GM12878 (cell line): ENCODE measurements at regions not wholly inside any gene's neighbourhood (a gene's known extent, or its start where the extent isn't known, plus 50 kb on each side); places are given as distances from the start of the nearest gene placed in this dataset.

ENCODE experiments used
- EGR1 ChIP-seq, 2 experiments: IDR thresholded peaks; 1 replicate in 1 of 2; 2 replicates in 1 of 2; pipeline ENCODE4 v1.6.1; 2011 to 2012; ENCODE audit warnings: low read depth in 2 of 2, low read length in 2 of 2, borderline replicate concordance in 1 of 2, mild to moderate bottlenecking in 1 of 2, moderate library complexity in 1 of 2
- USF2 ChIP-seq: IDR thresholded peaks from 2 replicates; pipeline ENCODE4 v1.6.1; 2011; ENCODE audit warnings: low read depth, low read length, improper control_type of control experiment, borderline replicate concordance
- ZBED1 ChIP-seq: IDR thresholded peaks from 2 replicates; pipeline ENCODE4 v1.6.1; 2016; ENCODE audit warnings: borderline replicate concordance
- TF ChIP-seq, protein P1 (sequence below): fragments of 450-650 bp; IDR thresholded peaks from 2 replicates; pipeline ENCODE4 v1.6.1; 2018; ENCODE audit warnings: borderline replicate concordance, mild to moderate bottlenecking; ENCODE audit not compliant: partially characterized antibody
- TF ChIP-seq, protein P2 (sequence below): fragments of 450-650 bp; IDR thresholded peaks from 2 replicates; pipeline ENCODE4 v1.6.1; 2017; ENCODE audit warnings: mild to moderate bottlenecking, moderate library complexity

- TF ChIP-seq, protein P1, sequence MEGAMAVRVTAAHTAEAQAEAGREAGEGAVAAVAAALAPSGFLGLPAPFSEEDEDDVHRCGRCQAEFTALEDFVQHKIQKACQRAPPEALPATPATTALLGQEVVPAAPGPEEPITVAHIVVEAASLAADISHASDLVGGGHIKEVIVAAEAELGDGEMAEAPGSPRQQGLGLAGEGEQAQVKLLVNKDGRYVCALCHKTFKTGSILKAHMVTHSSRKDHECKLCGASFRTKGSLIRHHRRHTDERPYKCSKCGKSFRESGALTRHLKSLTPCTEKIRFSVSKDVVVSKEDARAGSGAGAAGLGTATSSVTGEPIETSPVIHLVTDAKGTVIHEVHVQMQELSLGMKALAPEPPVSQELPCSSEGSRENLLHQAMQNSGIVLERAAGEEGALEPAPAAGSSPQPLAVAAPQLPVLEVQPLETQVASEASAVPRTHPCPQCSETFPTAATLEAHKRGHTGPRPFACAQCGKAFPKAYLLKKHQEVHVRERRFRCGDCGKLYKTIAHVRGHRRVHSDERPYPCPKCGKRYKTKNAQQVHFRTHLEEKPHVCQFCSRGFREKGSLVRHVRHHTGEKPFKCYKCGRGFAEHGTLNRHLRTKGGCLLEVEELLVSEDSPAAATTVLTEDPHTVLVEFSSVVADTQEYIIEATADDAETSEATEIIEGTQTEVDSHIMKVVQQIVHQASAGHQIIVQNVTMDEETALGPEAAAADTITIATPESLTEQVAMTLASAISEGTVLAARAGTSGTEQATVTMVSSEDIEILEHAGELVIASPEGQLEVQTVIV, result no peak
- TF ChIP-seq ZBED1, result no peak
- TF ChIP-seq EGR1 (IDR thresholded peaks at IDR 0.05; ENCODE audit: borderline replicate concordance in 1 of 2, low read depth in 2 of 2, low read length in 2 of 2), result no peak
- no peak for TF ChIP-seq USF2
- TF ChIP-seq, protein P2, sequence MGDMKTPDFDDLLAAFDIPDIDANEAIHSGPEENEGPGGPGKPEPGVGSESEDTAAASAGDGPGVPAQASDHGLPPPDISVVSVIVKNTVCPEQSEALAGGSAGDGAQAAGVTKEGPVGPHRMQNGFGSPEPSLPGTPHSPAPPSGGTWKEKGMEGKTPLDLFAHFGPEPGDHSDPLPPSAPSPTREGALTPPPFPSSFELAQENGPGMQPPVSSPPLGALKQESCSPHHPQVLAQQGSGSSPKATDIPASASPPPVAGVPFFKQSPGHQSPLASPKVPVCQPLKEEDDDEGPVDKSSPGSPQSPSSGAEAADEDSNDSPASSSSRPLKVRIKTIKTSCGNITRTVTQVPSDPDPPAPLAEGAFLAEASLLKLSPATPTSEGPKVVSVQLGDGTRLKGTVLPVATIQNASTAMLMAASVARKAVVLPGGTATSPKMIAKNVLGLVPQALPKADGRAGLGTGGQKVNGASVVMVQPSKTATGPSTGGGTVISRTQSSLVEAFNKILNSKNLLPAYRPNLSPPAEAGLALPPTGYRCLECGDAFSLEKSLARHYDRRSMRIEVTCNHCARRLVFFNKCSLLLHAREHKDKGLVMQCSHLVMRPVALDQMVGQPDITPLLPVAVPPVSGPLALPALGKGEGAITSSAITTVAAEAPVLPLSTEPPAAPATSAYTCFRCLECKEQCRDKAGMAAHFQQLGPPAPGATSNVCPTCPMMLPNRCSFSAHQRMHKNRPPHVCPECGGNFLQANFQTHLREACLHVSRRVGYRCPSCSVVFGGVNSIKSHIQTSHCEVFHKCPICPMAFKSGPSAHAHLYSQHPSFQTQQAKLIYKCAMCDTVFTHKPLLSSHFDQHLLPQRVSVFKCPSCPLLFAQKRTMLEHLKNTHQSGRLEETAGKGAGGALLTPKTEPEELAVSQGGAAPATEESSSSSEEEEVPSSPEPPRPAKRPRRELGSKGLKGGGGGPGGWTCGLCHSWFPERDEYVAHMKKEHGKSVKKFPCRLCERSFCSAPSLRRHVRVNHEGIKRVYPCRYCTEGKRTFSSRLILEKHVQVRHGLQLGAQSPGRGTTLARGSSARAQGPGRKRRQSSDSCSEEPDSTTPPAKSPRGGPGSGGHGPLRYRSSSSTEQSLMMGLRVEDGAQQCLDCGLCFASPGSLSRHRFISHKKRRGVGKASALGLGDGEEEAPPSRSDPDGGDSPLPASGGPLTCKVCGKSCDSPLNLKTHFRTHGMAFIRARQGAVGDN, result no peak
Observed at GRCh38 chr1:157431751-157432150, 120.6 kb downstream of the FCRL5 start (continued).
